Fibroblast of lung (primary cell): ENCODE measurements at regions not wholly inside any gene's neighbourhood (a gene's known extent, or its start where the extent isn't known, plus 50 kb on each side); places are given as distances from the start of the nearest gene placed in this dataset.

Experiments
- DNase-seq, 2 donors: peaks; one replicate each; pipeline versions ENCODE4 v3.0.0 to v3.0.0-alpha.2; 2010; ENCODE audit warnings: low read depth in 2 of 2
- H2AFZ ChIP-seq: 2 replicates; pipeline ENCODE4 v1.5.1; 2012; ENCODE audit warnings: low read length, control low read depth, inconsistent platforms
- H3K27ac ChIP-seq: 2 replicates; pipeline ENCODE4 v1.5.1; 2011; ENCODE audit warnings: low read length, control low read depth; ENCODE audit not compliant: insufficient read depth
- H3K27me3 ChIP-seq: 2 replicates; pipeline ENCODE4 v1.5.1; 2011; ENCODE audit warnings: mild to moderate bottlenecking, low read length; ENCODE audit not compliant: control insufficient read depth, insufficient read depth
- H3K36me3 ChIP-seq: 2 replicates; pipeline ENCODE4 v1.5.1; 2011; ENCODE audit warnings: low read length; ENCODE audit not compliant: control insufficient read depth, insufficient read depth
- H3K4me1 ChIP-seq: 2 replicates; pipeline ENCODE4 v1.5.1; 2011; ENCODE audit warnings: low read length; ENCODE audit not compliant: control insufficient read depth, insufficient read depth; ENCODE audit errors: extremely low read depth
- H3K4me2 ChIP-seq: 2 replicates; pipeline ENCODE4 v1.5.1; 2011; ENCODE audit warnings: low read length, control low read depth; ENCODE audit not compliant: insufficient read depth; ENCODE audit errors: extremely low read depth
- H3K4me3 ChIP-seq, 4 experiments: fragments of 200-600 bp in 1 of 4; sonication (generic) in 1 of 4; replicated peaks in 1 of 4; 2 replicates each; pipeline ENCODE4 v1.5.1; 2011 to 2016; ENCODE audit warnings: low read length in 4 of 4, low read depth in 3 of 4, mild to moderate bottlenecking in 3 of 4, control low read depth in 2 of 4, inconsistent platforms in 1 of 4, mixed read lengths in 1 of 4; ENCODE audit not compliant: insufficient read depth in 1 of 4; ENCODE audit errors: control extremely low read depth in 1 of 4
- H3K79me2 ChIP-seq: 2 replicates; pipeline ENCODE4 v1.5.1; 2012; ENCODE audit warnings: mild to moderate bottlenecking, low read length, inconsistent platforms; ENCODE audit not compliant: control insufficient read depth, insufficient read depth
- H3K9ac ChIP-seq: 2 replicates; pipeline ENCODE4 v1.5.1; 2011; ENCODE audit warnings: mild to moderate bottlenecking, low read length, control low read depth; ENCODE audit not compliant: insufficient read depth
- H3K9me3 ChIP-seq: 2 replicates; pipeline ENCODE4 v1.5.1; 2012; ENCODE audit warnings: low read depth, low read length; ENCODE audit not compliant: control insufficient read depth, insufficient read depth
- H4K20me1 ChIP-seq: 2 replicates; pipeline ENCODE4 v1.5.1; 2011; ENCODE audit warnings: low read length; ENCODE audit not compliant: control insufficient read depth, insufficient read depth; ENCODE audit errors: extremely low read depth
- EZH2 ChIP-seq: IDR thresholded peaks from 2 replicates; pipeline ENCODE4 v1.5.1; 2012; ENCODE audit warnings: low read length, control low read depth, mild to moderate bottlenecking; ENCODE audit errors: missing control alignments
- TF ChIP-seq, protein P1 (sequence below), 2 donors: IDR thresholded peaks in 1 of 2; conservative IDR thresholded peaks in 1 of 2; 1 replicate in 1 of 2; 2 replicates in 1 of 2; pipeline ENCODE4 v1.5.1; 2011 to 2012; ENCODE audit warnings: low read length in 2 of 2, control low read depth in 1 of 2, inconsistent platforms in 1 of 2, low read depth in 1 of 2, mild to moderate bottlenecking in 1 of 2

DNA sequence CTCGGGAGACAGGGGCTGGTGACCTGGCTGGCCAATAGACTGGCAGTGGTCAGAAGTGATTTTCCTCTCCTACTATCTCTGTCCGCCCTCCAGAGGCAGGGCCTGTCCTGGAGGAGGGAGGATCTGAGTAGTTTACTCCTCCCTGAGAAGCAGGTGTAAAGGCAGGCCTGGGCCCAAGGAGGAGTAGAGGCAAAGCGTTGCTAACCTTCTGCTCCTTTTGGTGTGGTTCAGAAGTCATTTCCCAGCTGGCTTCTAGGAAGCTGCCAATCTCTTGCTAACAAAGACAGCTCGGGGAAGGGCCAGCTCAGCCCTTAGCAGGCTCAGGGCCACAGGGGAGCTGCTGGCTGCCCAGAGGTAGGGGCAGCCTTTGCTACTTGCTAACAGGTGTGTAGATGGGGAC, 151.1 kb upstream of the NECTIN1 start:
- no peak for TF ChIP-seq EZH2
- TF ChIP-seq, protein P1, sequence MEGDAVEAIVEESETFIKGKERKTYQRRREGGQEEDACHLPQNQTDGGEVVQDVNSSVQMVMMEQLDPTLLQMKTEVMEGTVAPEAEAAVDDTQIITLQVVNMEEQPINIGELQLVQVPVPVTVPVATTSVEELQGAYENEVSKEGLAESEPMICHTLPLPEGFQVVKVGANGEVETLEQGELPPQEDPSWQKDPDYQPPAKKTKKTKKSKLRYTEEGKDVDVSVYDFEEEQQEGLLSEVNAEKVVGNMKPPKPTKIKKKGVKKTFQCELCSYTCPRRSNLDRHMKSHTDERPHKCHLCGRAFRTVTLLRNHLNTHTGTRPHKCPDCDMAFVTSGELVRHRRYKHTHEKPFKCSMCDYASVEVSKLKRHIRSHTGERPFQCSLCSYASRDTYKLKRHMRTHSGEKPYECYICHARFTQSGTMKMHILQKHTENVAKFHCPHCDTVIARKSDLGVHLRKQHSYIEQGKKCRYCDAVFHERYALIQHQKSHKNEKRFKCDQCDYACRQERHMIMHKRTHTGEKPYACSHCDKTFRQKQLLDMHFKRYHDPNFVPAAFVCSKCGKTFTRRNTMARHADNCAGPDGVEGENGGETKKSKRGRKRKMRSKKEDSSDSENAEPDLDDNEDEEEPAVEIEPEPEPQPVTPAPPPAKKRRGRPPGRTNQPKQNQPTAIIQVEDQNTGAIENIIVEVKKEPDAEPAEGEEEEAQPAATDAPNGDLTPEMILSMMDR (conservative IDR thresholded peaks at IDR 0.05 in 1 of 2, IDR thresholded peaks at IDR 0.05 in 1 of 2; ENCODE audit: low read depth in 1 of 2, low read length in 2 of 2): no peak
- no peaks in the 10 kb centered on the region for H3K9me3 ChIP-seq
- no peak overlapping the region for H2AFZ ChIP-seq
- H3K4me2 ChIP-seq: no peak overlapping the region
- no peak overlapping the region for H3K9ac ChIP-seq
- no peak overlapping the region for H3K27ac ChIP-seq
- no peaks in the 10 kb centered on the region for H3K4me1 ChIP-seq
- no peaks in the 10 kb centered on the region for H3K79me2 ChIP-seq
- no peaks in the 10 kb centered on the region for H4K20me1 ChIP-seq
- H3K4me3 ChIP-seq: no peak overlapping the region
- H3K36me3 ChIP-seq: no peaks in the 10 kb centered on the region
- DNase-seq: no peak
- H3K27me3 ChIP-seq: no peaks in the 10 kb centered on the region

DNA sequence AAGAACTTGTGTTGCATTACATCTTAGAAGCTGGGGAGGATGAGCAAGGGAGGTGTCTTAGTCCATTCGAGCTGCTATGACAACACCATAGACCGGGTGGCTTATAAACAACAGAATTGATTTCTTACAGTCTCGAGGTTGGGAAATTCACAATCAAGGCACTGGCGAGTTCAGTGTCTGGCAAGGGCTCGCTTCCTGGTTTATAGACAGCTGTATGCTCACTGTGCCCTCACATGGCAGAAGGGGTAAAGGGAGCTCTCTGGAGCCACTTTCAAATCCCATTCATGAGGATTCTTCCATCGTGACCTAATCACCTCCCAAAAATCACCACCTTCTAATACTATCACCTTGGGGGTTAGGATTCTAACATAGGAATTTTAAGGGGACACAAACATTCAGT, 150.0 kb upstream of the NECTIN1 start:
- no peak for DNase-seq

DNA sequence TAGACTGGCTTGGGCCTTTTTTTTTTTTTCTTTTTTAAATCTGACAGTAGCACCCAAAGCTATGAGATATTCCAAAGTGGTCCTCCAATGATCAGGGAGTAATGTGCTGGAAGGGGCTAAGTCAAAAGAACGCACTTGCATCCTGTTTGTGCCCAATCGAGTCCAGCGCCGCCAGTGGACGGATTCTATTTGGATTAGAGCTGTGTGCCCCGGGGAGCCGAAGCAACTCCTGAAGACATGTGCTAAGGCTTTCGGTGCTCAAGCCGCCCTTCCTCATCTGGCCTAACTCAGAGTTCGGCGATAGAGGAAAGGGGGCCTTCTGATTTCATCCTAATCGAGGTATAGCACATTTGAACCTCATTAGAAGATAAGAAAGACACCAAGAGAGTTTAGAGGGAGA, 147.8 kb upstream of the NECTIN1 start:
- Histone ChIP-seq H3K4me2 (no peak overlapping the region), H4K20me1 (no peaks in the 10 kb centered on the region), H3K27ac (no peak overlapping the region), H3K9me3 (no peaks in the 10 kb centered on the region), H3K79me2 (no peaks in the 10 kb centered on the region), H3K4me3 (no peak overlapping the region), H3K9ac (no peak overlapping the region), H3K27me3 (no peaks in the 10 kb centered on the region), H2AFZ (no peak overlapping the region), H3K4me1 (no peaks in the 10 kb centered on the region), H3K36me3 (no peaks in the 10 kb centered on the region)
- TF ChIP-seq EZH2: no peak
- TF ChIP-seq, protein P1 (conservative IDR thresholded peaks at IDR 0.05 in 1 of 2, IDR thresholded peaks at IDR 0.05 in 1 of 2; ENCODE audit: low read depth in 1 of 2, low read length in 2 of 2): no peak
- DNase-seq: no peak

More for the DNA sequence above, 150.0 kb upstream of the NECTIN1 start:
- Histone ChIP-seq H3K9ac (no peak overlapping the region), H3K79me2 (no peaks in the 10 kb centered on the region), H2AFZ (no peak overlapping the region), H3K9me3 (no peaks in the 10 kb centered on the region), H3K4me2 (no peak overlapping the region), H3K4me3 (no peak overlapping the region), H3K36me3 (no peaks in the 10 kb centered on the region), H3K27me3 (no peaks in the 10 kb centered on the region), H4K20me1 (no peaks in the 10 kb centered on the region), H3K27ac (no peak overlapping the region), H3K4me1 (no peaks in the 10 kb centered on the region)
- TF ChIP-seq, protein P1 (conservative IDR thresholded peaks at IDR 0.05 in 1 of 2, IDR thresholded peaks at IDR 0.05 in 1 of 2; ENCODE audit: low read depth in 1 of 2, low read length in 2 of 2): no peak
- TF ChIP-seq EZH2: no peak
